ENCODE measurements at regions not wholly inside any gene's neighbourhood (a gene's known extent, or its start where the extent isn't known, plus 50 kb on each side); places are given as distances from the start of the nearest gene placed in this dataset.

DNA sequence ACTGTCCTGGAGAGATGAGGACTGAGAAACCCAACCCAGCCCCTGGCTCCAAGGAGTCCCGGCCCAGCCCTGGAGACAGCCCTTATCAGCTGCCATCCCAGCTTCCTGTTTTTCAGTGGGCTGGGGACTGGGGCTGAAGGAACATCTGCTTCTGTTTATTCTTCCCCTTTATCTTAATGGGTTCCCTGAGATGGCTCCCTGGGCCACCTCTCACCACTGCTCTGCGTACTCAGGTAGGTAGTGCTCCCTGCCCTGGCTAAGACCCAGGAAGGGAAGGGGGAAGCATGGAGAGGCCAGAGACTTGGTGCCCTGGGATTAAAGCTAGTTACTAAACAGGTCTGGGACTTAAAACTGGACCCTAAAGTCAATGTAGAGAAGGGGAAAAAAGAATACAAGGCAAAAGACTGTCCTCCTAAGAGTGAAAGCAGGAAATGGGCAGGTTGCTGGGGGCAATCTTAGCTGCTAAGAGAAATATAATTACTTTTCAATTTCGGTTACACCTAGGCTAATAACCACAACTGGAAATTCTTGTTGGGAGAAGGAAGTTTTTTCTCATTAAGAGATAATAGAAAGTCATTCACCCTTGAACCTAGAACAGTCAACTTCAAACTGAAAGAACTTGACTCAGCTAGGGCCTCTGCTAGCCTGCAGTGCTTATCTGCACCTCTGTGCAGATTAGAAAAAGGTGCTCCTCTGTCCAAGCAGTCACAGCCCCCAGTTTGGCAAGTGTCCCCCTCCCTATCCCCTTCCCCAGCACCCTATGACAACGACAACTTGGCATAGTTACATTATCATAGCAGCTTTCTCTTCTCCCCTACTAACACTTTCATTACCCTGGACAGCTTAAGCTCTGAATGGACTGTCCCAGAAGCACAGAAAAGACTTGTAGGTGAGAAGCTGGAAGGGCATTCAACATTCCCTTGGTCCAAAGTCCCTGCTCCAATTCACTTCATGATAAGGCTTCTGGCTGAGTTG, 65.6 kb upstream of the KDM7A start:
- in situ Hi-C loops (cut with HindIII; ENCODE audit: low sequenced_read_pairs), result no loop called here

DNA sequence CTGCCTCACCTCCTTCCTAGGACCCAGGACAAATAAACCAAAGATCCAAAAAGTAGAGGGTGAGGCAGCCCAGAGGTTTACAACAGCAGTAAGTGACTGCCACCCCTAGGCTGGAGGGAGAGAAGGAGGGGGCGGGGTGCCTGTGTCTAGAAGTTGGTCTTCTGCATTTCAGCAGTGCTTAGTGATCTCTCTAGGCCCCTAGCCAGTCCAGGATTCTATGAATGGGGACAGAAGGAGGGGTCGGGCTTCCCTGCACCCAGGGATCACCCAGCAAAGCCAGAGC, 62.8 kb upstream of the KDM7A start:
- in situ Hi-C loops (cut with HindIII; ENCODE audit: low sequenced_read_pairs), result no loop called here

DNA sequence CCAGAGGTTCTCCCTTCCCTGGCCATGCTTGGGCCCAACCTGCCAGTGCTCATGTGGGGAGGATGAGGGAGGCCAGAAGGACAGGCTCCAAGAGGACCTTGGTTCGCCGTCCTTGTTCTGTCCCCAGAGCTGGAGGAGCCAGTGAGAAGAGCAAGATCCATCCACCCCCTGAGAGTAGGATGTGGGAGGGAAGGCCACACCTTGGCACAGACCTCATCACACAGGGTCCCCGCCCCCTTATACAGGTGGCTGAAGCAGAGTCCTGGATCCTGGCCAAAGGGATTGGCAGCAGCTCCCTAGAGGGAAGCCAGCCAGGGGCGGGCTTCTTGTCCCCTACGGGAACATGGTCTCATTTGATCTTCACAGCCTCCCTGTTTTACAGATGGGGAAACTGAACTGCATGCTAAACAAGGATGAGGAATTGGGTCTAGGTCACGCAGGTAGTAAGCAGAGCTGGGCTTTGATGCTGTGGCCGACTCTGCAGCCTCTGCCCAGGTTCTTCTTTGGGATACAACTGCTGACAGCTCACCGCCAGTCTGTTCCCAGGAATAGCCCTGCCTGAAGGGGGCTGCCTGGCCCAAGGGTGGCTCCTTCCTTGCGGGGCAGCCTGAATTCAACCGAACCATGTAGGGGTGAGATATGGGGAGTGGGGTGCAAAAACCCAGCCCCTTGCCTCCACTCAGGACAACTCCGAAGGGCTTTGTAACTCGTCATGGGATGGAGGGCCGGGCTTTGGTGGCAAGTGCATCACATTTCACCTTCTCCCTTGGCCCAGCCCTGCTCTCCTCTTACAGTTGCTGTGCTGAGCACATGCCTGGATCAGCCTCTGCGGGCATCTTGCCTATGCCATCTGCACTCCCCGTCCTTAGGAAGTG, 62.2 kb upstream of the KDM7A start:
- in situ Hi-C loops (cut with HindIII; ENCODE audit: low sequenced_read_pairs), result no loop called here

GRCh38 chr7:140237390-140237789, 60.6 kb upstream of the KDM7A start:
- in situ Hi-C loops (cut with HindIII; ENCODE audit: low sequenced_read_pairs), result no loop called here

GRCh38 chr7:140236626-140237025, 59.8 kb upstream of the KDM7A start:
- in situ Hi-C loops (cut with HindIII; ENCODE audit: low sequenced_read_pairs), result no loop called here

- in situ Hi-C loops (cut with HindIII; ENCODE audit: low sequenced_read_pairs), result no loop called here
These were observed 58.3 kb upstream of the KDM7A start for GRCh38 chr7:140235114-140235513.

- in situ Hi-C loops (cut with HindIII; ENCODE audit: low sequenced_read_pairs), result no loop called here
These were observed 56.5 kb upstream of the KDM7A start for GRCh38 chr7:140232957-140233917.

DNA sequence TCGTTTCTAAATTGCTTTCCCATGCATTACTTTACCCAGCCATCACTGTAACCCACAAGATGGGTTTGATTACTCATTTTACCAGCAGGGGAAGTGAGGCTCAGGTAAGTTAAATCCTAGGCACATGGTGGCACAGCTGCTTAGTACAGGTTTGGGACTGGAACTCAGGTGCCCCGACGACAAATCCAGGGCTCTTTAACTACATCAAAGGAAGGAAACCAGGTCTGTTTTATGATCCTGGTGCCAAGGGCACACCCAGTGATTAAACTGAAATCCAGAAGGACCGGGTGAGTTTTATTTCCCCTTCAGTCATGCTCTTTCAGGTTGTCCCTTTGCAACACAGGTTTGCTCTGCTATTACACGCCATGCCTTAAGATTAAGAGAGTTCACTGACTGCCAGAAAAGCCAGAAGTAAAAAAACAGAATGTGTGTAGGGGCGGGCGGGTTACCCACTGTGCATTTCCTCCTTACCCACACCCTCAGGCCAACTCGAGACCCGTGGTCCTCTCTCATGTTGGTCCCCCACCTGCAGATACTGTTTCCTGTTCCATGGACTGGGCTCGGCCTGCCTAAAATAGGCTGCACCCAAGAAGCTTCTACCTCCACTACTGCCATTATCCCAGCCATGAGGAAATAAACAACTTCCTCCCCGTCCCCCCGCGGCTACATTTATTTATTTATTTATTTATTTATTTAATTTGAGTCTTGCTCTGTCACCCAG, 55.1 kb upstream of the KDM7A start:
- in situ Hi-C loops (cut with HindIII; ENCODE audit: low sequenced_read_pairs), result no loop called here

- in situ Hi-C loops (cut with HindIII; ENCODE audit: low sequenced_read_pairs), result no loop called here
These were observed 54.3 kb upstream of the KDM7A start for GRCh38 chr7:140230861-140231770.

DNA sequence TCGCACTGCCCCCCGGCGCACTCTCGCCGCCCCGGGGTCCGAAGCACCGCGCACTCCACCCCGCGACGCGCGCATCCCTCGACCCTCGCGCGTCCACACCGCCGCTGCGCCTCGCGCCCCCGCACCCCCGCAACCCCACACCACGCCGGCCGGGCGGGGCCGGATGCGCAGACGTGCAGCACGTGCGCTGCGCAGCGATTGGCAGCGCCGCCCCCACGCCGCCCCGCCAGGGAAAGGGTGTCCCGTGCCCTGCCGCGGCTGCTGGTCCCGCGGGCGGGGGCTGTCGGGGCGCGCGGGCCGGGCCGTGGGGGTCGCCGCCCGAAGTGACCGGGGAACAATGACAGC, 53.7 kb upstream of the KDM7A start:
- in situ Hi-C loops (cut with HindIII; ENCODE audit: low sequenced_read_pairs), result no loop called here

- in situ Hi-C loops (cut with HindIII; ENCODE audit: low sequenced_read_pairs), result no loop called here
These were observed 53.1 kb upstream of the KDM7A start for GRCh38 chr7:140229591-140230515.

- in situ Hi-C loops (cut with HindIII; ENCODE audit: low sequenced_read_pairs), result no loop called here
These were observed 52.3 kb upstream of the KDM7A start for GRCh38 chr7:140229101-140229525.

All from endothelial cell of hepatic sinusoid (primary cell).